GM23338 (cell line): ENCODE measurements at regions not wholly inside any gene's neighbourhood (a gene's known extent, or its start where the extent isn't known, plus 50 kb on each side); places are given as distances from the start of the nearest gene placed in this dataset.

Experiments
- ATAC-seq: fragments of 200-7000 bp; cut with Tn5 transposase; 3 replicates; pipeline ENCODE4 v1.9.1; 2020
- DNase-seq: peaks from one replicate; pipeline ENCODE4 v3.0.0-alpha.2; 2015; ENCODE audit warnings: low spot score
- H2AFZ ChIP-seq: fragments of 200-600 bp; sonication (generic); 2 replicates; pipeline ENCODE4 v1.8.0; 2016; ENCODE audit warnings: antibody characterized with exemption, mild to moderate bottlenecking, moderate library complexity
- H3F3A ChIP-seq: fragments of 200-600 bp; sonication (generic); replicated peaks from 2 replicates; pipeline ENCODE4 v1.8.0; 2017; ENCODE audit warnings: antibody characterized with exemption, mixed run types, low read depth
- H3K27ac ChIP-seq: fragments of 200-600 bp; sonication (generic); 2 replicates; pipeline ENCODE4 v1.6.1; 2016; ENCODE audit warnings: low read depth
- H3K27me3 ChIP-seq: fragments of 200-600 bp; sonication (generic); 2 replicates; pipeline ENCODE4 v1.8.0; 2016; ENCODE audit warnings: mild to moderate bottlenecking, mixed run types, moderate library complexity; ENCODE audit not compliant: insufficient read depth
- H3K36me3 ChIP-seq: fragments of 200-600 bp; sonication (generic); 2 replicates; pipeline ENCODE4 v1.8.0; 2016; ENCODE audit warnings: mild to moderate bottlenecking; ENCODE audit not compliant: insufficient read depth
- H3K4me1 ChIP-seq: fragments of 200-600 bp; sonication (generic); 2 replicates; pipeline ENCODE4 v1.8.0; 2016; ENCODE audit warnings: mild to moderate bottlenecking, moderate library complexity; ENCODE audit not compliant: insufficient read depth
- H3K4me2 ChIP-seq: fragments of 200-600 bp; sonication (generic); 2 replicates; pipeline ENCODE4 v1.7.1; 2017; ENCODE audit warnings: mixed run types
- H3K4me3 ChIP-seq: fragments of 200-600 bp; sonication (generic); 2 replicates; pipeline ENCODE4 v1.6.1; 2016; ENCODE audit warnings: mixed run types
- H3K79me2 ChIP-seq: fragments of 200-600 bp; sonication (generic); replicated peaks from 2 replicates; pipeline ENCODE4 v1.8.0; 2017; ENCODE audit warnings: mild to moderate bottlenecking; ENCODE audit not compliant: insufficient read depth
- H3K9me2 ChIP-seq: fragments of 200-600 bp; sonication (generic); 2 replicates; pipeline ENCODE4 v1.8.0; 2017; ENCODE audit not compliant: insufficient read depth
- H4K20me1 ChIP-seq: fragments of 200-600 bp; sonication (generic); replicated peaks from 2 replicates; pipeline ENCODE4 v1.8.0; 2017; ENCODE audit warnings: mild to moderate bottlenecking; ENCODE audit not compliant: insufficient read depth
- H3K27ac Mint-ChIP-seq: 2 replicates; pipeline ENCODE4 v1.8.0; 2020; ENCODE audit warnings: inconsistent platforms, mild to moderate bottlenecking, moderate library complexity, mixed read lengths
- H3K27me3 Mint-ChIP-seq: 3 replicates; pipeline ENCODE4 v1.8.0; 2022; ENCODE audit warnings: low read depth, mild to moderate bottlenecking, moderate library complexity, mixed read lengths, inconsistent platforms; ENCODE audit not compliant: insufficient read depth, poor library complexity
- H3K36me3 Mint-ChIP-seq: 3 replicates; pipeline ENCODE4 v1.8.0; 2021; ENCODE audit warnings: low read depth, mild to moderate bottlenecking, inconsistent platforms, moderate library complexity, mixed read lengths
- H3K4me1 Mint-ChIP-seq: 3 replicates; pipeline ENCODE4 v1.8.0; 2020; ENCODE audit warnings: mild to moderate bottlenecking, inconsistent platforms, mixed read lengths
- H3K4me3 Mint-ChIP-seq: 3 replicates; pipeline ENCODE4 v1.8.0; 2021; ENCODE audit warnings: moderate library complexity, mild to moderate bottlenecking, inconsistent platforms, mixed read lengths
- H3K9me3 Mint-ChIP-seq: 3 replicates; pipeline ENCODE4 v1.8.0; 2020; ENCODE audit warnings: moderate library complexity, mild to moderate bottlenecking, inconsistent platforms, mixed read lengths
- CREB1 ChIP-seq: fragments of 250-450 bp; sonication (Bioruptor Pico); IDR thresholded peaks from 2 replicates; pipeline ENCODE4 v1.5.0; 2020; ENCODE audit warnings: low read depth, mild to moderate bottlenecking, moderate library complexity
- EZH2phosphoT487 ChIP-seq: fragments of 200-600 bp; sonication (generic); IDR thresholded peaks from one replicate; pipeline ENCODE4 v1.8.1; 2018; ENCODE audit warnings: antibody characterized with exemption; ENCODE audit not compliant: unreplicated experiment
- JUNB ChIP-seq: IDR thresholded peaks from one replicate; pipeline ENCODE4 v1.6.1; 2016; ENCODE audit warnings: antibody characterized with exemption; ENCODE audit not compliant: unreplicated experiment
- NANOG ChIP-seq: IDR thresholded peaks from 2 replicates; pipeline ENCODE4 v1.6.1; 2016; ENCODE audit warnings: antibody characterized with exemption, borderline replicate concordance
- POLR2AphosphoS5 ChIP-seq: IDR thresholded peaks from 2 replicates; pipeline ENCODE4 v1.6.1; 2016; ENCODE audit warnings: antibody characterized with exemption, low read depth
- ZNF462 ChIP-seq: fragments of 250-450 bp; sonication (Bioruptor Pico); IDR thresholded peaks from 2 replicates; pipeline ENCODE4 v1.5.0; 2020; ENCODE audit warnings: mild to moderate bottlenecking, moderate library complexity

GRCh38 chr13:73365681-73366080 is 306.9 kb downstream of the KLF5 start (continued):
- no peak for TF ChIP-seq ZNF462 (CRISPR knock-in tag)
- no peak for TF ChIP-seq JUNB
- TF ChIP-seq EZH2phosphoT487, result no peak

GRCh38 chr13:73365252-73365651 is 306.4 kb downstream of the KLF5 start:
- H3K36me3 ChIP-seq, result no peaks in the 10 kb centered on the region
- no peak overlapping the region for H3K4me3 Mint-ChIP-seq
- no peaks in the 10 kb centered on the region for H3K27me3 Mint-ChIP-seq
- no peaks in the 10 kb centered on the region for H4K20me1 ChIP-seq
- no peak overlapping the region for H3K27ac ChIP-seq
- no peaks in the 10 kb centered on the region for H3K4me1 ChIP-seq
- no peaks in the 10 kb centered on the region for H3K27me3 ChIP-seq
- no peak for TF ChIP-seq NANOG
- no peaks in the 10 kb centered on the region for H3K9me3 Mint-ChIP-seq
- H3K4me2 ChIP-seq, result no peak overlapping the region
- DNase-seq (no peak), ATAC-seq (no peak)
- no peaks in the 10 kb centered on the region for H3K36me3 Mint-ChIP-seq
- no peaks in the 10 kb centered on the region for H3K79me2 ChIP-seq
- H3K27ac Mint-ChIP-seq, result no peak overlapping the region; the same call in 1 of the 2 replicates
- no peaks in the 10 kb centered on the region for H3K4me1 Mint-ChIP-seq
- H3K4me3 ChIP-seq, result no peak overlapping the region
- H3K9me2 ChIP-seq, result no peaks in the 10 kb centered on the region
- H2AFZ ChIP-seq, result peak overlapping the region; percentile 74
- no peaks in the 10 kb centered on the region for H3F3A ChIP-seq

GRCh38 chr13:73364736-73365135 is 305.9 kb downstream of the KLF5 start:
- H3K4me1 ChIP-seq, result no peaks in the 10 kb centered on the region
- no peak overlapping the region for H3K27ac ChIP-seq
- no peak overlapping the region for H3K4me3 ChIP-seq
- H2AFZ ChIP-seq, result peak overlapping the region; percentile 74
- no peak overlapping the region for H3K4me2 ChIP-seq
- no peaks in the 10 kb centered on the region for H3K36me3 ChIP-seq
- no peaks in the 10 kb centered on the region for H3K27me3 ChIP-seq
- H3K27me3 Mint-ChIP-seq, result no peaks in the 10 kb centered on the region
- no peaks in the 10 kb centered on the region for H3K4me1 Mint-ChIP-seq
- no peaks in the 10 kb centered on the region for H3F3A ChIP-seq
- H3K79me2 ChIP-seq, result no peaks in the 10 kb centered on the region
- ATAC-seq, result no peak
- no peaks in the 10 kb centered on the region for H3K9me3 Mint-ChIP-seq
- H3K4me3 Mint-ChIP-seq, result no peak overlapping the region
- H3K27ac Mint-ChIP-seq, result no peak overlapping the region
- H3K36me3 Mint-ChIP-seq, result no peaks in the 10 kb centered on the region
- no peak for DNase-seq
- no peaks in the 10 kb centered on the region for H3K9me2 ChIP-seq
- H4K20me1 ChIP-seq, result no peaks in the 10 kb centered on the region
- TF ChIP-seq CREB1 (CRISPR knock-in tag), result no peak
- no peak for TF ChIP-seq POLR2AphosphoS5
- TF ChIP-seq ZNF462 (CRISPR knock-in tag), result no peak
